Liver (tissue), 8 donors: ENCODE measurements at regions not wholly inside any gene's neighbourhood (a gene's known extent, or its start where the extent isn't known, plus 50 kb on each side); places are given as distances from the start of the nearest gene placed in this dataset.

Source experiments
- DNase-seq: peaks from one replicate; pipeline ENCODE4 v3.0.0-alpha.2; 2017; ENCODE audit warnings: low spot score
- H3K27ac ChIP-seq, 2 donors: one replicate each; pipeline ENCODE4 v1.7.0; 2013; ENCODE audit warnings: inconsistent platforms in 2 of 2, low read length in 2 of 2, control low read depth in 1 of 2, low read depth in 1 of 2, mild to moderate bottlenecking in 1 of 2
- H3K27me3 ChIP-seq, 4 donors: one replicate each; pipeline versions ENCODE4 v1.6.1 to v1.7.0; 2013; ENCODE audit warnings: low read length in 3 of 4, inconsistent platforms in 1 of 4, mild to moderate bottlenecking in 1 of 4, moderate library complexity in 1 of 4; ENCODE audit not compliant: control insufficient read depth in 4 of 4, insufficient read depth in 4 of 4
- H3K36me3 ChIP-seq, 4 donors: one replicate each; pipeline versions ENCODE4 v1.6.1 to v1.7.0; 2013; ENCODE audit warnings: low read length in 3 of 4, mild to moderate bottlenecking in 3 of 4, low read depth in 1 of 4, moderate library complexity in 1 of 4; ENCODE audit not compliant: control insufficient read depth in 4 of 4, insufficient read depth in 3 of 4
- H3K4me1 ChIP-seq, 4 donors: one replicate each; pipeline versions ENCODE4 v1.6.1 to v1.7.0; 2013; ENCODE audit warnings: low read length in 3 of 4, mild to moderate bottlenecking in 3 of 4, moderate library complexity in 1 of 4; ENCODE audit not compliant: control insufficient read depth in 4 of 4, insufficient read depth in 4 of 4
- H3K4me3 ChIP-seq, 3 donors: one replicate each; pipeline versions ENCODE4 v1.6.1 to v1.7.0; 2013; ENCODE audit warnings: low read length in 3 of 3, control low read depth in 1 of 3, low read depth in 1 of 3, mild to moderate bottlenecking in 1 of 3
- H3K9ac ChIP-seq, 2 donors: one replicate each; pipeline ENCODE4 v1.7.0; 2013; ENCODE audit warnings: low read length in 2 of 2, mild to moderate bottlenecking in 2 of 2, moderate library complexity in 2 of 2, control low read depth in 1 of 2, low read depth in 1 of 2
- H3K9me3 ChIP-seq, 4 donors: one replicate each; pipeline versions ENCODE4 v1.6.1 to v1.7.0; 2013; ENCODE audit warnings: low read length in 3 of 4; ENCODE audit not compliant: control insufficient read depth in 4 of 4
- EGR1 ChIP-seq, 2 donors: IDR thresholded peaks; 2 replicates each; pipeline ENCODE4 v1.6.1; 2016 to 2018; ENCODE audit warnings: antibody characterized with exemption in 2 of 2, low read depth in 2 of 2
- FOXA1 ChIP-seq: IDR thresholded peaks from 2 replicates; pipeline ENCODE4 v1.6.1; 2016; ENCODE audit warnings: antibody characterized with exemption
- FOXA2 ChIP-seq: IDR thresholded peaks from 2 replicates; pipeline ENCODE4 v1.6.1; 2016; ENCODE audit warnings: antibody characterized with exemption
- GABPA ChIP-seq, 2 donors: IDR thresholded peaks in 1 of 2; conservative IDR thresholded peaks in 1 of 2; 2 replicates each; pipeline ENCODE4 v1.6.1; 2016; ENCODE audit warnings: antibody characterized with exemption in 2 of 2, mild to moderate bottlenecking in 1 of 2, moderate library complexity in 1 of 2
- HNF4A ChIP-seq, 2 donors: conservative IDR thresholded peaks; 2 replicates each; pipeline ENCODE4 v1.6.1; 2016; ENCODE audit warnings: antibody characterized with exemption in 2 of 2, mild to moderate bottlenecking in 2 of 2
- HNF4G ChIP-seq: IDR thresholded peaks from 2 replicates; pipeline ENCODE4 v1.6.1; 2016; ENCODE audit warnings: antibody characterized with exemption
- JUND ChIP-seq, 2 donors: IDR thresholded peaks; 2 replicates each; pipeline ENCODE4 v1.6.1; 2016; ENCODE audit warnings: antibody characterized with exemption in 2 of 2
- MAX ChIP-seq: IDR thresholded peaks from 2 replicates; pipeline ENCODE4 v1.6.1; 2016; ENCODE audit warnings: antibody characterized with exemption
- NR2F2 ChIP-seq: IDR thresholded peaks from 2 replicates; pipeline ENCODE4 v1.6.1; 2016; ENCODE audit warnings: antibody characterized with exemption
- RAD21 ChIP-seq, 2 donors: IDR thresholded peaks; 2 replicates each; pipeline ENCODE4 v1.6.1; 2016; ENCODE audit warnings: antibody characterized with exemption in 2 of 2, mild to moderate bottlenecking in 2 of 2
- SP1 ChIP-seq: IDR thresholded peaks from 2 replicates; pipeline ENCODE4 v1.6.1; 2018; ENCODE audit warnings: antibody characterized with exemption, mild to moderate bottlenecking
- TAF1 ChIP-seq: conservative IDR thresholded peaks from 2 replicates; pipeline ENCODE4 v1.6.1; 2016; ENCODE audit warnings: antibody characterized with exemption, mild to moderate bottlenecking
- YY1 ChIP-seq: IDR thresholded peaks from 2 replicates; pipeline ENCODE4 v1.6.1; 2016; ENCODE audit warnings: antibody characterized with exemption, mild to moderate bottlenecking
- WGBS: extraction: QIAGEN DNeasy Blood & Tissue Kit; methylation state at CpG from one replicate; pipeline ENCODE4 v1.1.7; 2013; 5-methylcytosine and 5-hydroxymethylcytosine counted together
- TF ChIP-seq, protein P1 (sequence below): IDR thresholded peaks from 2 replicates; pipeline ENCODE4 v1.6.1; 2016; ENCODE audit warnings: antibody characterized with exemption, mild to moderate bottlenecking
- TF ChIP-seq, protein P2 (sequence below): IDR thresholded peaks from 2 replicates; pipeline ENCODE4 v1.6.1; 2016; ENCODE audit warnings: antibody characterized with exemption
- TF ChIP-seq, protein P3 (sequence below): IDR thresholded peaks from 2 replicates; pipeline ENCODE4 v1.6.1; 2016; ENCODE audit warnings: antibody characterized with exemption
- TF ChIP-seq, protein P4 (sequence below): fragments of 150-350 bp; IDR thresholded peaks from 2 replicates; pipeline ENCODE4 v1.5.1; 2017; ENCODE audit warnings: improper control_type of control experiment, low read depth, low read length; ENCODE audit not compliant: missing input control
- donor health status: healthy.
- donor health status: healthy.
- donor health status: healthy.
- donor health status: healthy.
- donor health status: healthy.

DNA sequence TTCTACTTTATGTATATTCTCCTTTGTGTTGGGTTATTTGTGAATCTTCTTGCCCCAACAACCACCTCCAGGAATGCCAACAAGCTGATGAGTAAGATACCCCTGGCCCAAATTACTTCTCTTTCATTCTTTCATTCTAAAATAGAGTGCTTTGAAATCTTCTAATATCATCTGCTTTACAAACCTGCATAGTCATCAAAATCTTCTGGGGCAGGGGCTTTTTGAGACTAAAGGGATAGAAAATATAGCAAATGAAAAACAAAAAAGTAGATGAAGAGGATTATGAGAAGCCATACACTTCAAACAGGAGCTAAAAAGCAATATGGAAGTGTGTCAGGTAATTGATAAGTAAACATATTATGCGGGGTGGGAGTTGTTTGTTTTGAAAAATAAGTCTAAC is 150.7 kb upstream of the SOX4 start:
- no peak for DNase-seq
- TF ChIP-seq SP1 = no peak
- TF ChIP-seq NR2F2 = no peak
- no peak for TF ChIP-seq HNF4A (conservative IDR thresholded peaks at IDR 0.05)
- no peak for TF ChIP-seq FOXA1
- no peak for TF ChIP-seq GABPA (IDR thresholded peaks at IDR 0.05 in 1 of 2, conservative IDR thresholded peaks at IDR 0.05 in 1 of 2)
- TF ChIP-seq RAD21 (IDR thresholded peaks at IDR 0.05) = no peak
- TF ChIP-seq, protein P1, sequence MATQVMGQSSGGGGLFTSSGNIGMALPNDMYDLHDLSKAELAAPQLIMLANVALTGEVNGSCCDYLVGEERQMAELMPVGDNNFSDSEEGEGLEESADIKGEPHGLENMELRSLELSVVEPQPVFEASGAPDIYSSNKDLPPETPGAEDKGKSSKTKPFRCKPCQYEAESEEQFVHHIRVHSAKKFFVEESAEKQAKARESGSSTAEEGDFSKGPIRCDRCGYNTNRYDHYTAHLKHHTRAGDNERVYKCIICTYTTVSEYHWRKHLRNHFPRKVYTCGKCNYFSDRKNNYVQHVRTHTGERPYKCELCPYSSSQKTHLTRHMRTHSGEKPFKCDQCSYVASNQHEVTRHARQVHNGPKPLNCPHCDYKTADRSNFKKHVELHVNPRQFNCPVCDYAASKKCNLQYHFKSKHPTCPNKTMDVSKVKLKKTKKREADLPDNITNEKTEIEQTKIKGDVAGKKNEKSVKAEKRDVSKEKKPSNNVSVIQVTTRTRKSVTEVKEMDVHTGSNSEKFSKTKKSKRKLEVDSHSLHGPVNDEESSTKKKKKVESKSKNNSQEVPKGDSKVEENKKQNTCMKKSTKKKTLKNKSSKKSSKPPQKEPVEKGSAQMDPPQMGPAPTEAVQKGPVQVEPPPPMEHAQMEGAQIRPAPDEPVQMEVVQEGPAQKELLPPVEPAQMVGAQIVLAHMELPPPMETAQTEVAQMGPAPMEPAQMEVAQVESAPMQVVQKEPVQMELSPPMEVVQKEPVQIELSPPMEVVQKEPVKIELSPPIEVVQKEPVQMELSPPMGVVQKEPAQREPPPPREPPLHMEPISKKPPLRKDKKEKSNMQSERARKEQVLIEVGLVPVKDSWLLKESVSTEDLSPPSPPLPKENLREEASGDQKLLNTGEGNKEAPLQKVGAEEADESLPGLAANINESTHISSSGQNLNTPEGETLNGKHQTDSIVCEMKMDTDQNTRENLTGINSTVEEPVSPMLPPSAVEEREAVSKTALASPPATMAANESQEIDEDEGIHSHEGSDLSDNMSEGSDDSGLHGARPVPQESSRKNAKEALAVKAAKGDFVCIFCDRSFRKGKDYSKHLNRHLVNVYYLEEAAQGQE = no peak
- no peak for TF ChIP-seq MAX
- no peak for TF ChIP-seq HNF4G
- TF ChIP-seq EGR1 (IDR thresholded peaks at IDR 0.05; ENCODE audit: low read depth in 2 of 2) = no peak
- TF ChIP-seq, protein P2, sequence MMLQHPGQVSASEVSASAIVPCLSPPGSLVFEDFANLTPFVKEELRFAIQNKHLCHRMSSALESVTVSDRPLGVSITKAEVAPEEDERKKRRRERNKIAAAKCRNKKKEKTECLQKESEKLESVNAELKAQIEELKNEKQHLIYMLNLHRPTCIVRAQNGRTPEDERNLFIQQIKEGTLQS = no peak
- no peak for TF ChIP-seq TAF1
- TF ChIP-seq, protein P3, sequence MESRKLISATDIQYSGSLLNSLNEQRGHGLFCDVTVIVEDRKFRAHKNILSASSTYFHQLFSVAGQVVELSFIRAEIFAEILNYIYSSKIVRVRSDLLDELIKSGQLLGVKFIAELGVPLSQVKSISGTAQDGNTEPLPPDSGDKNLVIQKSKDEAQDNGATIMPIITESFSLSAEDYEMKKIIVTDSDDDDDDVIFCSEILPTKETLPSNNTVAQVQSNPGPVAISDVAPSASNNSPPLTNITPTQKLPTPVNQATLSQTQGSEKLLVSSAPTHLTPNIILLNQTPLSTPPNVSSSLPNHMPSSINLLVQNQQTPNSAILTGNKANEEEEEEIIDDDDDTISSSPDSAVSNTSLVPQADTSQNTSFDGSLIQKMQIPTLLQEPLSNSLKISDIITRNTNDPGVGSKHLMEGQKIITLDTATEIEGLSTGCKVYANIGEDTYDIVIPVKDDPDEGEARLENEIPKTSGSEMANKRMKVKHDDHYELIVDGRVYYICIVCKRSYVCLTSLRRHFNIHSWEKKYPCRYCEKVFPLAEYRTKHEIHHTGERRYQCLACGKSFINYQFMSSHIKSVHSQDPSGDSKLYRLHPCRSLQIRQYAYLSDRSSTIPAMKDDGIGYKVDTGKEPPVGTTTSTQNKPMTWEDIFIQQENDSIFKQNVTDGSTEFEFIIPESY = no peak
- TF ChIP-seq YY1 = no peak
- TF ChIP-seq, protein P4, sequence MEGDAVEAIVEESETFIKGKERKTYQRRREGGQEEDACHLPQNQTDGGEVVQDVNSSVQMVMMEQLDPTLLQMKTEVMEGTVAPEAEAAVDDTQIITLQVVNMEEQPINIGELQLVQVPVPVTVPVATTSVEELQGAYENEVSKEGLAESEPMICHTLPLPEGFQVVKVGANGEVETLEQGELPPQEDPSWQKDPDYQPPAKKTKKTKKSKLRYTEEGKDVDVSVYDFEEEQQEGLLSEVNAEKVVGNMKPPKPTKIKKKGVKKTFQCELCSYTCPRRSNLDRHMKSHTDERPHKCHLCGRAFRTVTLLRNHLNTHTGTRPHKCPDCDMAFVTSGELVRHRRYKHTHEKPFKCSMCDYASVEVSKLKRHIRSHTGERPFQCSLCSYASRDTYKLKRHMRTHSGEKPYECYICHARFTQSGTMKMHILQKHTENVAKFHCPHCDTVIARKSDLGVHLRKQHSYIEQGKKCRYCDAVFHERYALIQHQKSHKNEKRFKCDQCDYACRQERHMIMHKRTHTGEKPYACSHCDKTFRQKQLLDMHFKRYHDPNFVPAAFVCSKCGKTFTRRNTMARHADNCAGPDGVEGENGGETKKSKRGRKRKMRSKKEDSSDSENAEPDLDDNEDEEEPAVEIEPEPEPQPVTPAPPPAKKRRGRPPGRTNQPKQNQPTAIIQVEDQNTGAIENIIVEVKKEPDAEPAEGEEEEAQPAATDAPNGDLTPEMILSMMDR = no peak
- no peak for TF ChIP-seq FOXA2
- no peaks in the 10 kb centered on the region for H3K27me3 ChIP-seq
- H3K9me3 ChIP-seq = no peaks in the 10 kb centered on the region
- H3K36me3 ChIP-seq = no peaks in the 10 kb centered on the region
- H3K4me1 ChIP-seq = no peaks in the 10 kb centered on the region
- WGBS = 91% methylated on average over 1 of the region's 1 CpG
- H3K27ac ChIP-seq = no peak overlapping the region
- no peak overlapping the region for H3K9ac ChIP-seq
- no peak overlapping the region for H3K4me3 ChIP-seq

DNA sequence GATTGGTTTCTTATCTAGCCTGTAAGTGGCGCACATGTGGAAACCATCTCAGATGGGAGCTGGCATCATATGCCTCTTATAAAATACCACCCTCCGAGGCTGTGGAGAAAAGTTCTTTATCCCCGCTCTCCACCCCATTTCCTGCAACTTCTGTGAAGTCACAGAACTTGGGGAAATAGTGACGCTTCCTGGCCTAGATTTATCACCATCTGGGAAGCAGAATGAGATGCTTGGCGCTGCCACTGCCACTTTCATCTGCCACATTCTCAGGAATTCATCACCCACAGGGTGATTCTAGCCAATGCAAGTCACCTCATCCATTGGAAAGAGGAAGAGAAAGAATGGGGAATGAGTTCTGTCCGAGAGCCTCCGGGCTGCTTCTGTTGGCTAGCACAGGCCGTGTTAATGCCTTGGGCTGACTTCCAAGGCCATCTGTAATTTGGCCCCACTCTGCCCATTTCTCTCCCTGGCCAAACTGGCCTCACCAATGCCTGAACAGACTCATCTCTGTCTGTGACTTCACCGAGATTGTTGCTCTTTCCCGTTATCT is 148.8 kb upstream of the SOX4 start:
- H3K4me3 ChIP-seq = no peak overlapping the region
- H3K27me3 ChIP-seq = no peaks in the 10 kb centered on the region
- no peak for DNase-seq
- no peak overlapping the region for H3K9ac ChIP-seq
- no peaks in the 10 kb centered on the region for H3K4me1 ChIP-seq
- TF ChIP-seq JUND (IDR thresholded peaks at IDR 0.05) (no peak), HNF4A (conservative IDR thresholded peaks at IDR 0.05) (no peak), SP1 (no peak), FOXA2 (no peak), TAF1 (no peak), FOXA1 (no peak)
- TF ChIP-seq, protein P1 = no peak
- H3K9me3 ChIP-seq = no peaks in the 10 kb centered on the region
- H3K27ac ChIP-seq = no peak overlapping the region
- whole genome bisulfite sequencing = 89% methylated on average over 10 of the region's 10 CpGs
- no peaks in the 10 kb centered on the region for H3K36me3 ChIP-seq
